ENCODE measurements at regions not wholly inside any gene's neighbourhood (a gene's known extent, or its start where the extent isn't known, plus 50 kb on each side); places are given as distances from the start of the nearest gene placed in this dataset.

DNA sequence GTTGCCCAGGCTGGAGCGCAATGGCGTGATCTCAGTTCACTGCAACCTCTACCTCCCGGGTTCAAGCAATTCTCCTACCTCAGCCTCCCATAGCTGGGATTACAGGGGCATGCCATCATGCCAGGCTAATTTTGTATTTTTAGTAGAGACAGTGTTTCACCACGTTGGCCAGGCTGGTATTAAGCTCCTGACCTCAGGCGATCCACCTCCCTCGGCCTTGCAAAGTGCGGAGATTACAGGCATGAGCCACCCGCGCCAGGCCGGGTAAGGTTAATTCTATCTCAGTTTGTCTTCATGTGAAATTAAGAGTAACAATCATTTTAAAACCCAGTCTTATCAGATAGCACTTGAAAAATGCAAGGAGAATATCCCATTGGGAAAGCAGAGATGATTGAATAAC, 1681.7 kb upstream of the DDX18 start:
- no peak for TF ChIP-seq POLR2A (IDR thresholded peaks at IDR 0.05; ENCODE audit: low read length)
- TF ChIP-seq GATA1 (IDR thresholded peaks at IDR 0.05; ENCODE audit: low read depth, low read length): no peak

Measured in erythroblast (primary cell).